ENCODE measurements at regions not wholly inside any gene's neighbourhood (a gene's known extent, or its start where the extent isn't known, plus 50 kb on each side); places are given as distances from the start of the nearest gene placed in this dataset.

DNA sequence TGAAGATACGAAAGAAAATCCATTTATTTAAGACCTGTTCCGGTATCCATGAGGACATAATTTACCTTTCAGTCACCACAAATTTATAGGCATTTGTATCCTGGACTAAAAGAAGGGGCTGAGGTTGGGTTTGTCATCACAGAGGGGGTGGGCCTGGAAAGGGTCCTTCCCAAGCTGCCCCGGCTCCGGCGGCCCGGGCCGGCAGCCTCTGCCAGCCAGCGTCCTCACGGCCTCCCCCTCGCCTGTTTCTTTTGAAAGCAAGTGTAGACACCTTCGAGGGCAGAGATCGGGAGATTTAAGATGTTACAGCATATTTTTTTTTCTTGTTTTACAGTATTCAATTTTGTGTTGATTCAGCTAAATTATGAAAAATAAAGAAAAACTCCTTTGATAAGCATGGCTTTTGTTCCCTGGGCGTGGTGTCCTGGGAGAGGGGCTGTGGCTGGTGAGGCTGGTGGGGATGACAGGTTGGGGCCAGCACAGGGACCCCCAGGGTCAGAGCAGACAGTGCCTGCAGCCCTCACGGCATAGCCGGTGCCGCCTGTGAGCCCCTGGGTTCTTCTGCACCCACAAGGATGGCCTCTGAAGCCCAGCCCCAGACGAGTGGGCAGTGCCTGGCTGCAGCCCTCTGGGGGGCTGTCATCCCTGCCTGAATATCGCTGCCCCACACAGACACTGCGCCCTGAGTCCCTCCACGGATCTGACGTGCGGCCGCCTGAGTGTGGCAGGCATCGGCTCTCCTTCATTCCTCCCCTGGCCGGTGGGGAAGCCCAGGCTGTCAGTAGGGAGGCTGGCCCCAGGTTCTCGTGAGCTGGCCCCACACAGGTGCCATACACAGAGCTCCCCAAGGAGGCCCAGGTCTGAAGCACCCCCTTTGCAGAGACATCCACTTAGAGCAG, 1075.9 kb downstream of the BRD1 start:
- DNase-seq (ENCODE audit: low read depth) = no peak

DNA sequence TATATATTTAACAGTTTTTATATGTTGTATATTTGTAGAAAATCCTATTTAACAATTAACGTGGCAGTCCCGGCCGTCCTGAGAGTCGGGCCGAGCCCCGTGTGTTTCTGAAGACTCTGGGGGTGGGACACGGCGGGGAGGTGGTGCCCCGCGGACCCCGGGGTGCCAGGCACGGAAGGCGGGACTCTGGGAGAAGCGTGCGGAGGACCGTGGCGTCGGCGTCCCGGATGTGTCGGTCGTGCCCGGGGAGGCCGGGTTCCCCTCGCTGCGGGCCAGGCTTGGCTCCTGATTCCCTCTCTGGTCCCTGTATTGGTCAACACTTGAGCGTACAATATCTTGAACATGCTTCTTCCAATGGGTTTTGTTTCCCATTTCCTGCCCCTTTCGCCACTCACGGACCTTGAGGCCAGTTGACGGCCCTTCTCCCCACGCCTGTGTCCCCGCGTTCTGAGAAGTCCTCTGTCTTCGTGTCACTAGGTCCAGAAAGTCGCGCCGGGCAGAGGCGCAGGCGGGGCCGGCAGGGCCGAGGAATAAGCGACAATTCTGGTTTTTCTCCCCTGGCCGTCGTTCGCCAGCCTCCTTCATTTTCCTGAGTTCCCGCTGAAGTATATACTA, 1076.7 kb downstream of the BRD1 start:
- no peak for DNase-seq (ENCODE audit: low read depth)
- no peak overlapping the region for H3K4me3 ChIP-seq (ENCODE audit: low read depth, low read length)
- in situ Hi-C loops (cut with HindIII; ENCODE audit: low sequenced_read_pairs) = no loop called here
- TF ChIP-seq, protein P1, sequence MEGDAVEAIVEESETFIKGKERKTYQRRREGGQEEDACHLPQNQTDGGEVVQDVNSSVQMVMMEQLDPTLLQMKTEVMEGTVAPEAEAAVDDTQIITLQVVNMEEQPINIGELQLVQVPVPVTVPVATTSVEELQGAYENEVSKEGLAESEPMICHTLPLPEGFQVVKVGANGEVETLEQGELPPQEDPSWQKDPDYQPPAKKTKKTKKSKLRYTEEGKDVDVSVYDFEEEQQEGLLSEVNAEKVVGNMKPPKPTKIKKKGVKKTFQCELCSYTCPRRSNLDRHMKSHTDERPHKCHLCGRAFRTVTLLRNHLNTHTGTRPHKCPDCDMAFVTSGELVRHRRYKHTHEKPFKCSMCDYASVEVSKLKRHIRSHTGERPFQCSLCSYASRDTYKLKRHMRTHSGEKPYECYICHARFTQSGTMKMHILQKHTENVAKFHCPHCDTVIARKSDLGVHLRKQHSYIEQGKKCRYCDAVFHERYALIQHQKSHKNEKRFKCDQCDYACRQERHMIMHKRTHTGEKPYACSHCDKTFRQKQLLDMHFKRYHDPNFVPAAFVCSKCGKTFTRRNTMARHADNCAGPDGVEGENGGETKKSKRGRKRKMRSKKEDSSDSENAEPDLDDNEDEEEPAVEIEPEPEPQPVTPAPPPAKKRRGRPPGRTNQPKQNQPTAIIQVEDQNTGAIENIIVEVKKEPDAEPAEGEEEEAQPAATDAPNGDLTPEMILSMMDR (IDR thresholded peaks at IDR 0.05; ENCODE audit: low read depth, low read length, missing control alignments) = no peak

More for the DNA sequence above, 1075.9 kb downstream of the BRD1 start:
- in situ Hi-C loops (cut with HindIII; ENCODE audit: low sequenced_read_pairs) = no loop called here
- no peak overlapping the region for H3K4me3 ChIP-seq (ENCODE audit: low read depth, low read length)
- TF ChIP-seq, protein P1 (IDR thresholded peaks at IDR 0.05; ENCODE audit: low read depth, low read length, missing control alignments) = no peak

DNA sequence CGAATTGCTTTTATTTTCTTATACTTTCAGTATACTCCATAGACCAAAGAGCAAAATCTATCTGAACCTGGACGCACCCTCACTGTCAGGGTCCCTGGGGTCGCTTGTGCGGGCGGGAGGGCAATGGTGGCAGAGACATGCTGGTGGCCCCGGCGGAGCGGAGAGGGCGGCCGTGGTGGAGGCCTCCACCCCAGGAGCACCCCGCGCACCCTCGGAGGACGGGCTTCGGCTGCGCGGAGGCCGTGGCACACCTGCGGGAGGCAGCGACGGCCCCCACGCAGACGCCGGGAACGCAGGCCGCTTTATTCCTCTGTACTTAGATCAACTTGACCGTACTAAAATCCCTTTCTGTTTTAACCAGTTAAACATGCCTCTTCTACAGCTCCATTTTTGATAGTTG, 1077.4 kb downstream of the BRD1 start:
- TF ChIP-seq, protein P1 (IDR thresholded peaks at IDR 0.05; ENCODE audit: low read depth, low read length, missing control alignments) = no peak
- no peak overlapping the region for H3K4me3 ChIP-seq (ENCODE audit: low read depth, low read length)
- in situ Hi-C loops (cut with HindIII; ENCODE audit: low sequenced_read_pairs) = no loop called here
- DNase-seq (ENCODE audit: low read depth) = no peak

DNA sequence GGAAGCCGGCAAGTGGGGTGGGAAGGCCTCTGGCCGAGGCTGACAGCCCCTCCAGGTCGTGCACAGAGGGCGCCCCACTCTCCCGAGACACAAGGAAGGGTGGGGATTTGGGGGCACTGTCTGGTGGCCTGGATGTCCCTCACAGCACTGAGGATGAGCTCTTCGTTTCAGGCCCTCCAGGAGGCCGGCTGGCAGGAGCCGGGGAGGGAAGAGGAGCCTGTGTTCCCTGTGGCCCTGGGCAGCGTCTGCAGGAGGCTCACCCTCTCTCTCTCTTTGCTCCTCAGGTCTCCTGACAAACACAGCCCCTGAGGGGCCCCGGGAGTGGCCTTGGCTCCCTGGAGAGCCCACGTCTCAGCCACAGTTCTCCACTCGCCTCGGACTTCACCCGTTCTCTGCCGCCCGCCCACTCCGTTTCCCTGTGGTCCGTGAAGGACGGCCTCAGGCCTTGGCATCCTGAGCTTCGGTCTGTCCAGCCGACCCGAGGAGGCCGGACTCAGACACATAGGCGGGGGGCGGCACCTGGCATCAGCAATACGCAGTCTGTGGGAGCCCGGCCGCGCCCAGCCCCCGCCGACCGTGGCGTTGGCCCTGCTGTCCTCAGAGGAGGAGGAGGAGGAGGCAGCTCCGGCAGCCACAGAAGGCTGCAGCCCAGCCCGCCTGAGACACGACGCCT, 1078.0 kb downstream of the BRD1 start:
- TF ChIP-seq, protein P1 (IDR thresholded peaks at IDR 0.05; ENCODE audit: low read depth, low read length, missing control alignments) = no peak
- no peak overlapping the region for H3K4me3 ChIP-seq (ENCODE audit: low read depth, low read length)
- DNase-seq (ENCODE audit: low read depth) = no peak
- in situ Hi-C loops (cut with HindIII; ENCODE audit: low sequenced_read_pairs) = no loop called here

DNA sequence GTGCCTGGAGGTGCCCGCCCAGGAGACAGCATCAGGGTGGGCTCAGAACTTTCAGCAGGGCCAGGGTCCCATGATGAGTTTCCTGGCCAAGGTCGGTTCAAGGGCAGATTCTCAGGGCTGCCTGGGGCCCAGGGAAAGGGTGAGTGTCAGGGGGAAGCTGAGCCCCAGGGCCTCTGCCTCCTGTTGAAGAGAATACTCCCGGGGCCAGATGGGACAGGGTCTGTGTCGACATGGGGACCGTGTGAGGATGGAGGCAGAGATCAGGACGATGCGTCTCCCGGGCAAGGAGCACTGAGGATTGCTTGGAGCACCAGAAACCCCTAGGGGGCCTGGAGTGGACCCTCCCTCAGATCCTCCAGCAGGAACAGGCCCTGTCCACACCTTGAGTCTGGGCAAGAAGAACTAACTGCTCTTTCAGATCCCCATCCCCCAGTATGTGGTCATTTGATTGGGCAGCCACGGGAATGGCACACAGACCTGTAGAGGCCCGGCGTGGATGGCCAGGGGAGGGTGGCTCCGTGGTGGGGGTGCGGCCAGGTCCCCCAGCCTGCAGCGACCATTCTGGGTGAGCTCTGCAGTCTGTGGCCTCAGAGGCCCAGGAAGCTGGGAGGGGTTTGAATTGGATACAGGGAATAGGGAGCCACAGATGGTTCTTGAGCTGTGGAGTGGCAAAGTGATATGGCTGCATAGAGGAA, 1078.7 kb downstream of the BRD1 start:
- no peak for DNase-seq (ENCODE audit: low read depth)
- TF ChIP-seq, protein P1 (IDR thresholded peaks at IDR 0.05; ENCODE audit: low read depth, low read length, missing control alignments) = no peak
- no peak overlapping the region for H3K4me3 ChIP-seq (ENCODE audit: low read depth, low read length)
- in situ Hi-C loops (cut with HindIII; ENCODE audit: low sequenced_read_pairs) = no loop called here
